DND-41 (cell line): ENCODE measurements at regions not wholly inside any gene's neighbourhood (a gene's known extent, or its start where the extent isn't known, plus 50 kb on each side); places are given as distances from the start of the nearest gene placed in this dataset.

Source experiments
- ATAC-seq: fragments of 200-7000 bp; cut with Tn5 transposase; 3 replicates; pipeline ENCODE4 v1.9.1; 2021; ENCODE audit warnings: low read depth; ENCODE audit not compliant: insufficient read depth
- DNase-seq: peaks from one replicate; pipeline ENCODE4 v3.0.0-alpha.2; 2020
- H2AFZ ChIP-seq: 2 replicates; pipeline ENCODE4 v1.6.0; 2012; ENCODE audit warnings: low read depth, low read length
- H3K27ac ChIP-seq: 2 replicates; pipeline ENCODE4 v1.5.1; 2012; ENCODE audit warnings: low read length, inconsistent platforms
- H3K27me3 ChIP-seq: fragments of 200-600 bp; sonication (generic); 2 replicates; pipeline ENCODE4 v1.6.0; 2012; ENCODE audit warnings: low read length, mild to moderate bottlenecking, inconsistent platforms; ENCODE audit not compliant: insufficient read depth, poor library complexity
- H3K36me3 ChIP-seq: 2 replicates; pipeline ENCODE4 v1.5.1; 2012; ENCODE audit warnings: low read length, inconsistent platforms; ENCODE audit not compliant: insufficient read depth
- H3K4me1 ChIP-seq: 2 replicates; pipeline ENCODE4 v1.5.1; 2012; ENCODE audit warnings: mild to moderate bottlenecking, low read length; ENCODE audit not compliant: insufficient read depth
- H3K4me2 ChIP-seq: 2 replicates; pipeline ENCODE4 v1.6.0; 2012; ENCODE audit warnings: mild to moderate bottlenecking, moderate library complexity, low read length, inconsistent platforms; ENCODE audit not compliant: insufficient read depth
- H3K4me3 ChIP-seq, 2 experiments: fragments of 200-600 bp in 1 of 2; shearing (Covaris generic) in 1 of 2; 2 replicates each; pipeline ENCODE4 v1.5.1; 2012 to 2016; ENCODE audit warnings: inconsistent platforms in 2 of 2, low read length in 2 of 2, mild to moderate bottlenecking in 2 of 2, low read depth in 1 of 2, moderate library complexity in 1 of 2
- H3K79me2 ChIP-seq: 2 replicates; pipeline ENCODE4 v1.6.0; 2012; ENCODE audit warnings: low read length, inconsistent platforms; ENCODE audit not compliant: insufficient read depth
- H3K9ac ChIP-seq: 2 replicates; pipeline ENCODE4 v1.6.0; 2012; ENCODE audit warnings: low read depth, mild to moderate bottlenecking, inconsistent platforms, low read length, moderate library complexity
- H3K9me3 ChIP-seq: 2 replicates; pipeline ENCODE4 v1.5.1; 2012; ENCODE audit warnings: low read length, moderate library complexity, mild to moderate bottlenecking, inconsistent platforms; ENCODE audit not compliant: insufficient read depth, severe bottlenecking
- H4K20me1 ChIP-seq: 2 replicates; pipeline ENCODE4 v1.6.0; 2012; ENCODE audit warnings: low read length; ENCODE audit not compliant: insufficient read depth
- EZH2 ChIP-seq: IDR thresholded peaks from 3 replicates; pipeline ENCODE4 v1.6.1; 2012; ENCODE audit warnings: borderline replicate concordance, low read depth, mild to moderate bottlenecking, moderate library complexity, low read length, inconsistent platforms; ENCODE audit not compliant: severe bottlenecking
- TF ChIP-seq, protein P1 (sequence below): IDR thresholded peaks from 2 replicates; pipeline ENCODE4 v1.5.1; 2012; ENCODE audit warnings: borderline replicate concordance, low read length, moderate library complexity, mild to moderate bottlenecking; ENCODE audit not compliant: poor library complexity, severe bottlenecking; ENCODE audit errors: extremely low read depth

DNA sequence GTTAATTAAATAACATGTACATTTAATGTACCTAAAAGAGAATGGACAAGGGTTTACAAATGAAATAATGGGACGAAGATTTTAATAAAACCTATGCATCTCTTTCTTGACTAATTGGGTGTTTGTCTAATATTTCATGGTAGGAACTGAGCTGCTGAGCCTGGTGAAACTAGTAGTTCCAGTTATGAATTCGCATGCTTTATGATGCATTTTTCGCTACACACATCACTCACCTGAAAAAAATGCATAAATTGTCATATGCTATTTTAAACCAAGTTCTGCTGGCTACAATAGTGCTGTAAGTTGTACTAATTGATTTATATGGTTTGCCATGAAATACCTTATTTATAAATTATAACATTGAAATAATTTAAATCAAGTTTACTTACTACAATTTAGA is 806.8 kb upstream of the SLITRK5 start:
- TF ChIP-seq EZH2: no peak
- TF ChIP-seq, protein P1, sequence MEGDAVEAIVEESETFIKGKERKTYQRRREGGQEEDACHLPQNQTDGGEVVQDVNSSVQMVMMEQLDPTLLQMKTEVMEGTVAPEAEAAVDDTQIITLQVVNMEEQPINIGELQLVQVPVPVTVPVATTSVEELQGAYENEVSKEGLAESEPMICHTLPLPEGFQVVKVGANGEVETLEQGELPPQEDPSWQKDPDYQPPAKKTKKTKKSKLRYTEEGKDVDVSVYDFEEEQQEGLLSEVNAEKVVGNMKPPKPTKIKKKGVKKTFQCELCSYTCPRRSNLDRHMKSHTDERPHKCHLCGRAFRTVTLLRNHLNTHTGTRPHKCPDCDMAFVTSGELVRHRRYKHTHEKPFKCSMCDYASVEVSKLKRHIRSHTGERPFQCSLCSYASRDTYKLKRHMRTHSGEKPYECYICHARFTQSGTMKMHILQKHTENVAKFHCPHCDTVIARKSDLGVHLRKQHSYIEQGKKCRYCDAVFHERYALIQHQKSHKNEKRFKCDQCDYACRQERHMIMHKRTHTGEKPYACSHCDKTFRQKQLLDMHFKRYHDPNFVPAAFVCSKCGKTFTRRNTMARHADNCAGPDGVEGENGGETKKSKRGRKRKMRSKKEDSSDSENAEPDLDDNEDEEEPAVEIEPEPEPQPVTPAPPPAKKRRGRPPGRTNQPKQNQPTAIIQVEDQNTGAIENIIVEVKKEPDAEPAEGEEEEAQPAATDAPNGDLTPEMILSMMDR: no peak
- no peak overlapping the region for H3K4me3 ChIP-seq
- ATAC-seq (no peak), DNase-seq (no peak)
- no peak overlapping the region for H3K9ac ChIP-seq
- H3K4me2 ChIP-seq: no peak overlapping the region
- H3K36me3 ChIP-seq: no peaks in the 10 kb centered on the region
- no peak overlapping the region for H3K27ac ChIP-seq
- H3K9me3 ChIP-seq: no peaks in the 10 kb centered on the region
- H3K27me3 ChIP-seq: no peaks in the 10 kb centered on the region
- H2AFZ ChIP-seq: no peak overlapping the region
- no peaks in the 10 kb centered on the region for H3K79me2 ChIP-seq
- no peaks in the 10 kb centered on the region for H4K20me1 ChIP-seq
- H3K4me1 ChIP-seq: no peaks in the 10 kb centered on the region

DNA sequence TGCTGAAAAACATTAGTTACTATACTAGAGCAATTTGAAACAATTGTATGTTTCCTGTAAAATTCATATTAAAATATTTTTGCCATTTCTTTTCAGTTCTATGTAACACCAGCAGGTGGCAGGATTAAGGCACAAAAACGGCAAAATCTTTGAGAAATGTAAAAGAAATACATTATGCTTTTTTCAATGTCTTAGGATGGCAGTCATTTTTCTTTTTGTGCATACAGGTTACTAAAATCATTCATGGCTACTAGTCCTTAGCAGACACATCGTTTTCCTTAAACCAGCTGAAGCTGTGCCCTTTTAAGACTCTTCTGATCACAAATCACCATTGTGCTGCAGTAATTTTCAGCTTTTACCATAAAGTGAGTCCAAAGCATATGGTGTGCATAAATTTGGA is 800.7 kb upstream of the SLITRK5 start:
- Histone ChIP-seq H3K9me3 (no peaks in the 10 kb centered on the region), H2AFZ (no peak overlapping the region)
- DNase-seq: no peak

DNA sequence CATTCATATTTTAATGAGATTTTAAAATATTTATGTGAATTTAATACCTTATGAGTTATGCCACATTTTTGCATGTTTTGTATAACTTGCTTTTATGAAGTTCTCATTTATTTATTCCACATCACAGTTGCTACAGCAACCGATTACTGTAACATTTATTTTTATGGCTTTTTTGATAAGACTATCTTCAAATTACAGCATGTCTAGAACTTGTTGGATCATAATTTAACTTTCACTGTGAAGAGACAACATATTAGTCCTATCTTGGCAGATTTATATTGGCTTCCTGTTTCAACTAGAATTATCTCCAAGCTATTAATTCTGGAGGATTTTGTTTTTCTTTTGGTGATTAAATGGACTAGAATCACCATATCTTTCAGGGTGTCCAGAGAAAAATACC is 793.7 kb upstream of the SLITRK5 start:
- Histone ChIP-seq H2AFZ (no peak overlapping the region), H3K79me2 (no peaks in the 10 kb centered on the region), H3K27me3 (no peaks in the 10 kb centered on the region), H3K4me1 (no peaks in the 10 kb centered on the region), H3K9ac (no peak overlapping the region), H4K20me1 (no peaks in the 10 kb centered on the region), H3K27ac (no peak overlapping the region), H3K4me2 (no peak overlapping the region), H3K36me3 (no peaks in the 10 kb centered on the region), H3K9me3 (no peaks in the 10 kb centered on the region), H3K4me3 (no peak overlapping the region)
- TF ChIP-seq EZH2: no peak
- TF ChIP-seq, protein P1: no peak
- DNase-seq (no peak), ATAC-seq (no peak)

More for the DNA sequence above, 800.7 kb upstream of the SLITRK5 start:
- Histone ChIP-seq H4K20me1 (no peaks in the 10 kb centered on the region), H3K36me3 (no peaks in the 10 kb centered on the region), H3K27ac (no peak overlapping the region), H3K9ac (no peak overlapping the region), H3K27me3 (no peaks in the 10 kb centered on the region), H3K79me2 (no peaks in the 10 kb centered on the region), H3K4me1 (no peaks in the 10 kb centered on the region), H3K4me3 (no peak overlapping the region), H3K4me2 (no peak overlapping the region)
- ATAC-seq: no peak
- no peak for TF ChIP-seq EZH2
- TF ChIP-seq, protein P1: peak; percentile 67

DNA sequence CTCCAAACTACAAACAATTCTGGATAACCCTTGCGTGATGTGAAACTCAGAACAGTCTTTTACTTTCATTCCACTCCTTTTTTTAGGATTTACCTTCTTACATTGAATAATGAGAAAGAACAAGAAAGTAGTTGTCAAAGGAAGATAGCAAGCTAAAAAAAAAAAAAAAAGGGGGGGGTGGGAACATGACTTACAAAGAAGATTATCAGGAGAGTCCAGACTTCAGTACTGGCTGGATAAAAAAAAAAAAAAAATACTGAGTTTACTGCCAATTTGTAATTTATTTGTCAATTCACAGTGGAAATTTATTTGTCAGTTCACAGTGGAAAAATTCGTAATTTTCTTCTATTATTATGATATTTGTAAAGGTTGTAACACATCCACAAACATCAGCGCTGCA is 792.4 kb upstream of the SLITRK5 start:
- DNase-seq (no peak), ATAC-seq (no peak)
- Histone ChIP-seq H3K9ac (no peak overlapping the region), H4K20me1 (no peaks in the 10 kb centered on the region), H3K36me3 (no peaks in the 10 kb centered on the region), H3K27me3 (no peaks in the 10 kb centered on the region), H3K79me2 (no peaks in the 10 kb centered on the region), H2AFZ (no peak overlapping the region), H3K4me3 (no peak overlapping the region), H3K4me1 (no peaks in the 10 kb centered on the region), H3K27ac (no peak overlapping the region), H3K4me2 (no peak overlapping the region), H3K9me3 (no peaks in the 10 kb centered on the region)
- TF ChIP-seq, protein P1: no peak
- TF ChIP-seq EZH2: no peak
